K562 (cell line): ENCODE measurements at regions not wholly inside any gene's neighbourhood (a gene's known extent, or its start where the extent isn't known, plus 50 kb on each side); places are given as distances from the start of the nearest gene placed in this dataset.

Source experiments
- ATAC-seq: fragments of 200-7000 bp; cut with Tn5 transposase; 3 replicates; pipeline ENCODE4 v1.9.1; 2020; ENCODE audit warnings: moderate library complexity
- BruUV-seq: library from RNA; stranded (reverse); fragments of 400-500 nt; replicated peaks from 2 replicates; lab custom pipeline; 2021; lab: Mats Ljungman, UMichigan
- CTCF ChIA-PET: fragments of 300-600 bp; formaldehyde crosslinking; extraction: SDS; loops from one replicate; lab custom pipeline; 2021; ENCODE audit warnings: low intra/inter-chr PET ratio; lab: Yijun Ruan, JAX
- POLR2A ChIA-PET: fragments of 300-600, 350-650 bp; sonication (Branson Sonifier 250); formaldehyde crosslinking; extraction: SDS; loops from one replicate; lab custom pipeline; 2021; ENCODE audit warnings: antibody characterized with exemption, inconsistent platforms; lab: Yijun Ruan, JAX
- DNase-seq, 4 experiments: peaks; one replicate each; pipeline versions ENCODE4 v3.0.0 to v3.0.0-alpha.2; 2011 to 2018; ENCODE audit warnings: low spot score in 3 of 4, mixed read lengths in 3 of 4; ENCODE audit errors: extremely low read depth in 1 of 4
- FAIRE-seq: peaks from 2 replicates; lab custom pipeline; 2011; peaks lifted over from hg19 to GRCh38; lab: Jason Lieb, UNC
- H2AFZ ChIP-seq: 2 replicates; pipeline ENCODE4 v1.6.0; 2011; ENCODE audit warnings: low read depth, low read length, control low read depth, inconsistent platforms
- H3K27ac ChIP-seq: fragments of 200-600 bp; 3 replicates; pipeline ENCODE4 v1.8.0; 2011; ENCODE audit warnings: low read depth, mild to moderate bottlenecking, control low read depth, inconsistent platforms, low read length, moderate library complexity, mixed read lengths; ENCODE audit errors: extremely low read depth
- H3K27me3 ChIP-seq, 2 experiments: fragments of 300-600 bp in 1 of 2; 2 replicates in 1 of 2; 3 replicates in 1 of 2; pipeline versions ENCODE4 v1.6.0 to v1.8.0; 2011; ENCODE audit warnings: inconsistent platforms in 2 of 2, low read length in 2 of 2, mild to moderate bottlenecking in 1 of 2, mixed read lengths in 1 of 2, moderate library complexity in 1 of 2; ENCODE audit not compliant: control insufficient read depth in 2 of 2, insufficient read depth in 2 of 2
- H3K36me3 ChIP-seq: fragments of 300-600 bp; 3 replicates; pipeline ENCODE4 v1.8.0; 2011; ENCODE audit warnings: mild to moderate bottlenecking, low read length, inconsistent platforms; ENCODE audit not compliant: control insufficient read depth, insufficient read depth
- H3K4me1 ChIP-seq, 2 experiments: fragments of 200-600 bp in 1 of 2; replicated peaks in 1 of 2; 2 replicates in 1 of 2; 3 replicates in 1 of 2; pipeline versions ENCODE4 v1.5.1 to v1.8.0; 2011; ENCODE audit warnings: inconsistent platforms in 2 of 2, low read length in 2 of 2, mild to moderate bottlenecking in 1 of 2, mixed read lengths in 1 of 2, moderate library complexity in 1 of 2; ENCODE audit not compliant: control insufficient read depth in 2 of 2, insufficient read depth in 2 of 2
- H3K4me2 ChIP-seq: 2 replicates; pipeline ENCODE4 v1.6.1; 2011; ENCODE audit warnings: low read length, control low read depth, inconsistent platforms, mixed read lengths; ENCODE audit not compliant: insufficient read depth
- H3K4me3 ChIP-seq: fragments of 200-600 bp; sonication (generic), shearing (Covaris generic); 2 replicates; pipeline ENCODE4 v1.5.1; 2016; ENCODE audit warnings: control low read depth, inconsistent platforms
- H3K79me2 ChIP-seq: fragments of 200-600 bp; 3 replicates; pipeline ENCODE4 v1.8.0; 2011; ENCODE audit warnings: low read length, inconsistent platforms; ENCODE audit not compliant: control insufficient read depth, insufficient read depth
- H3K9ac ChIP-seq, 2 experiments: 2 replicates each; pipeline versions ENCODE4 v1.6.0 to v1.6.1; 2011; ENCODE audit warnings: low read depth in 2 of 2, low read length in 2 of 2, control low read depth in 1 of 2, inconsistent platforms in 1 of 2, mild to moderate bottlenecking in 1 of 2, mixed read lengths in 1 of 2; ENCODE audit not compliant: insufficient read depth in 1 of 2
- H3K9me1 ChIP-seq: one replicate; pipeline ENCODE4 v1.6.0; 2011; ENCODE audit warnings: inconsistent platforms, mild to moderate bottlenecking, low read length, moderate library complexity; ENCODE audit not compliant: control insufficient read depth, insufficient read depth
- H3K9me3 ChIP-seq: replicated peaks from 2 replicates; pipeline ENCODE4 v1.5.1; 2011; ENCODE audit warnings: low read depth, low read length, inconsistent platforms; ENCODE audit not compliant: control insufficient read depth, insufficient read depth
- H4K20me1 ChIP-seq: replicated peaks from 2 replicates; pipeline ENCODE4 v1.6.1; 2011; ENCODE audit warnings: low read length, inconsistent platforms, mixed read lengths; ENCODE audit not compliant: control insufficient read depth, insufficient read depth
- ATF7 ChIP-seq: fragments of 450-650 bp; IDR thresholded peaks from 2 replicates; pipeline ENCODE4 v1.7.1; 2014; ENCODE audit warnings: mild to moderate bottlenecking, moderate library complexity
- CBFB ChIP-seq: sonication (generic); formaldehyde crosslinking; IDR thresholded peaks from 2 replicates; pipeline ENCODE4 v1.4.0; 2020; ENCODE audit warnings: mild to moderate bottlenecking, missing genetic modification reagents
- ESRRB ChIP-seq: fragments of 250-450 bp; sonication (Bioruptor Pico); IDR thresholded peaks from 2 replicates; pipeline ENCODE4 v1.5.0; 2020; ENCODE audit warnings: mild to moderate bottlenecking, moderate library complexity, borderline replicate concordance
- GTF2E2 ChIP-seq: fragments of 200-800 bp; sonication (Bioruptor generic); IDR thresholded peaks from 2 replicates; pipeline ENCODE4 v1.6.1; 2016; ENCODE audit warnings: missing genetic modification characterization, missing compliant biosample characterization
- JUND ChIP-seq, 2 experiments: IDR thresholded peaks; 2 replicates in 1 of 2; 3 replicates in 1 of 2; pipeline ENCODE4 v1.6.1; 2011; ENCODE audit warnings: borderline replicate concordance in 2 of 2, low read depth in 2 of 2, low read length in 2 of 2, improper control_type of control experiment in 1 of 2, missing biosample characterization in 1 of 2, missing genetic modification characterization in 1 of 2, missing genetic modification reagents in 1 of 2
- KAT2B ChIP-seq: IDR thresholded peaks from one replicate; pipeline ENCODE4 v1.6.1; 2012; ENCODE audit warnings: low read depth, mild to moderate bottlenecking, control low read depth, inconsistent platforms, low read length, moderate library complexity
- MEF2D ChIP-seq: conservative IDR thresholded peaks from 2 replicates; pipeline ENCODE4 v1.6.1; 2016; ENCODE audit warnings: low read depth, missing genetic modification characterization, missing compliant biosample characterization
- MIER1 ChIP-seq: fragments of 450-650 bp; IDR thresholded peaks from 2 replicates; pipeline ENCODE4 v1.6.1; 2016; ENCODE audit warnings: antibody characterized with exemption, mild to moderate bottlenecking, low read depth
- MYNN ChIP-seq, 2 experiments: sonication (generic); formaldehyde crosslinking in 1 of 2; IDR thresholded peaks; 2 replicates each; pipeline versions ENCODE4 v1.5.0 to v1.6.1; 2016 to 2020; ENCODE audit warnings: antibody characterized with exemption in 1 of 2, missing genetic modification reagents in 1 of 2
- NCOA2 ChIP-seq, 2 experiments: fragments of 450-650 bp; IDR thresholded peaks; 2 replicates each; pipeline ENCODE4 v1.6.1; 2018; ENCODE audit warnings: mild to moderate bottlenecking in 2 of 2, moderate library complexity in 1 of 2; ENCODE audit not compliant: partially characterized antibody in 2 of 2
- NFE2L1 ChIP-seq: fragments of 450-650 bp; IDR thresholded peaks from 2 replicates; pipeline ENCODE4 v1.6.1; 2016; ENCODE audit warnings: missing genetic modification characterization, low read depth, mild to moderate bottlenecking, missing compliant biosample characterization, moderate library complexity, borderline replicate concordance
- PCBP1 ChIP-seq: fragments of 200-400 bp; formaldehyde crosslinking; IDR thresholded peaks from 2 replicates; pipeline ENCODE4 v1.6.1; 2018; ENCODE audit warnings: mild to moderate bottlenecking, low read depth, low read length; ENCODE audit not compliant: poor library complexity, severe bottlenecking
- PTBP1 ChIP-seq: fragments of 200-400 bp; formaldehyde crosslinking; IDR thresholded peaks from 2 replicates; pipeline ENCODE4 v1.6.1; 2017; ENCODE audit warnings: low read depth, low read length
- STAT5A ChIP-seq: IDR thresholded peaks from 2 replicates; pipeline ENCODE4 v1.6.1; 2012; ENCODE audit warnings: low read length, inconsistent platforms, borderline replicate concordance
- TARDBP ChIP-seq: fragments of 450-650 bp; IDR thresholded peaks from 2 replicates; pipeline ENCODE4 v1.6.1; 2016
- TFAM ChIP-seq: fragments of 250-450 bp; sonication (Bioruptor Pico); conservative IDR thresholded peaks from 2 replicates; pipeline ENCODE4 v1.5.0; 2021; ENCODE audit warnings: mild to moderate bottlenecking, moderate library complexity
- XRCC3 ChIP-seq: fragments of 450-650 bp; IDR thresholded peaks from 2 replicates; pipeline ENCODE4 v1.6.1; 2017; ENCODE audit warnings: mild to moderate bottlenecking, moderate library complexity
- ZBTB1 ChIP-seq: sonication (generic); formaldehyde crosslinking; IDR thresholded peaks from 2 replicates; pipeline ENCODE4 v1.8.1; 2023; ENCODE audit warnings: missing genetic modification reagents, low read depth, mild to moderate bottlenecking, borderline replicate concordance
- ZNF384 ChIP-seq: IDR thresholded peaks from 2 replicates; pipeline ENCODE4 v1.6.1; 2012; ENCODE audit warnings: low read depth, low read length, improper control_type of control experiment
- ZNF707 ChIP-seq: fragments of 250-450 bp; sonication (Bioruptor Pico); conservative IDR thresholded peaks from 2 replicates; pipeline ENCODE4 v1.8.0; 2022; ENCODE audit warnings: inconsistent platforms, mild to moderate bottlenecking, moderate library complexity
- WGBS: fragments of 100-300 bp; shearing (Covaris generic); methylation state at CpG from one replicate; pipeline ENCODE4 v1.1.6; 2016; ENCODE audit warnings: low coverage, mixed read lengths; ENCODE audit not compliant: insufficient coverage; ENCODE audit errors: missing lambda C conversion rate; 5-methylcytosine and 5-hydroxymethylcytosine counted together
- in situ Hi-C: fragments of 300-500 bp; cut with MboI; formaldehyde crosslinking; loops from 4 replicates; pipeline ENCODE4 v1.15.0; 2018; ENCODE audit warnings: inconsistent platforms, mixed read lengths
- intact Hi-C: fragments of 100-400 bp; cut with micrococcal nuclease; formaldehyde crosslinking; loops from 2 replicates; pipeline ENCODE4 v1.14.2; 2022

GRCh38 chr13:80952158-80952557, 611.2 kb upstream of the SPRY2 start:
- H3K4me1 ChIP-seq: no peaks in the 10 kb centered on the region
- ChIA-PET POLR2A (no interaction called here), CTCF (no interaction called here)
- WGBS: 0% methylated on average over 2 of the region's 2 CpGs
- H3K27ac ChIP-seq: no peak overlapping the region
- H3K4me2 ChIP-seq: no peak overlapping the region
- DNase-seq: no peak
- H3K9me1 ChIP-seq: no peaks in the 10 kb centered on the region
- intact Hi-C loops: no loop called here
- no peaks in the 10 kb centered on the region for H3K27me3 ChIP-seq
- in situ Hi-C loops: no loop called here
- H2AFZ ChIP-seq: no peak overlapping the region
- no peak overlapping the region for H3K4me3 ChIP-seq
- no peak for FAIRE-seq
- no peak for ATAC-seq
- BruUV-seq: no TSS peak
- no peak overlapping the region for H3K9ac ChIP-seq
- H3K36me3 ChIP-seq: no peaks in the 10 kb centered on the region
- TF ChIP-seq KAT2B (no peak), STAT5A (no peak), ZBTB1 (CRISPR knock-in tag) (no peak), NCOA2 (IDR thresholded peaks at IDR 0.05; ENCODE audit: partially characterized antibody in 2 of 2) (no peak), ESRRB (no peak), CBFB (no peak), MYNN (IDR thresholded peaks at IDR 0.05) (no peak), MYNN (CRISPR knock-in tag; IDR thresholded peaks at IDR 0.05) (no peak), MEF2D (no peak), XRCC3 (no peak), MIER1 (no peak), PCBP1 (no peak), JUND (IDR thresholded peaks at IDR 0.05; ENCODE audit: borderline replicate concordance, low read depth, low read length) (no peak), JUND (tag; IDR thresholded peaks at IDR 0.05; ENCODE audit: borderline replicate concordance, low read depth, low read length) (no peak), ATF7 (no peak), ZNF384 (no peak), GTF2E2 (no peak), NFE2L1 (tag) (no peak), TFAM (CRISPR knock-in tag) (no peak), PTBP1 (no peak), TARDBP (no peak), ZNF707 (no peak)
- no peaks in the 10 kb centered on the region for H3K9me3 ChIP-seq
- no peaks in the 10 kb centered on the region for H3K79me2 ChIP-seq
- H4K20me1 ChIP-seq: no peaks in the 10 kb centered on the region
